ENCODE measurements at regions not wholly inside any gene's neighbourhood (a gene's known extent, or its start where the extent isn't known, plus 50 kb on each side); places are given as distances from the start of the nearest gene placed in this dataset.
"Not testable (repeated sequence)": the region's sequence is repeated elsewhere in the genome, so short reads cannot be mapped to it uniquely, and the experiment has no call there.

GRCh38 chr1:102821707-102822106, 286.6 kb downstream of the COL11A1 start:
- DNase-seq (ENCODE audit: low spot score), result no peak
- no peak for TF ChIP-seq CTCF (IDR thresholded peaks at IDR 0.05; ENCODE audit: extremely low read depth, missing control alignments)

- DNase-seq (ENCODE audit: low spot score), result no peak
- no peak for TF ChIP-seq CTCF (IDR thresholded peaks at IDR 0.05; ENCODE audit: extremely low read depth, missing control alignments)
Observed at GRCh38 chr1:102800406-102800805, 307.9 kb downstream of the COL11A1 start.

- TF ChIP-seq CTCF (IDR thresholded peaks at IDR 0.05; ENCODE audit: extremely low read depth, missing control alignments), result no peak
- DNase-seq (ENCODE audit: low spot score), result no peak
Observed at GRCh38 chr1:102799496-102799895, 308.8 kb downstream of the COL11A1 start.

- DNase-seq (ENCODE audit: low spot score), result no peak
- TF ChIP-seq CTCF (IDR thresholded peaks at IDR 0.05; ENCODE audit: extremely low read depth, missing control alignments), result no peak
Observed at GRCh38 chr1:102798718-102799117, 309.6 kb downstream of the COL11A1 start.

GRCh38 chr1:102796429-102796828, 311.9 kb downstream of the COL11A1 start:
- DNase-seq (ENCODE audit: low spot score), result no peak
- no peak for TF ChIP-seq CTCF (IDR thresholded peaks at IDR 0.05; ENCODE audit: extremely low read depth, missing control alignments)

- TF ChIP-seq CTCF (IDR thresholded peaks at IDR 0.05; ENCODE audit: extremely low read depth, missing control alignments), result no peak
- no peak for DNase-seq (ENCODE audit: low spot score)
Observed at GRCh38 chr1:102790997-102791396, 317.3 kb downstream of the COL11A1 start.

- not testable (repeated sequence) for DNase-seq (ENCODE audit: low spot score)
Observed at GRCh38 chr1:102789951-102790350, 318.4 kb downstream of the COL11A1 start.

- DNase-seq (ENCODE audit: low spot score), result no peak
- no peak for TF ChIP-seq CTCF (IDR thresholded peaks at IDR 0.05; ENCODE audit: extremely low read depth, missing control alignments)
Observed at GRCh38 chr1:102783487-102783886, 324.8 kb downstream of the COL11A1 start.
